GM18868 (cell line): ENCODE measurements at regions not wholly inside any gene's neighbourhood (a gene's known extent, or its start where the extent isn't known, plus 50 kb on each side); places are given as distances from the start of the nearest gene placed in this dataset.

ENCODE experiments used
- ATAC-seq: cut with Tn5 transposase; IDR thresholded peaks from one replicate; pipeline ENCODE4 v1.9.1; 2021; ENCODE audit warnings: mild to moderate bottlenecking, moderate library complexity; ENCODE audit not compliant: unreplicated experiment

DNA sequence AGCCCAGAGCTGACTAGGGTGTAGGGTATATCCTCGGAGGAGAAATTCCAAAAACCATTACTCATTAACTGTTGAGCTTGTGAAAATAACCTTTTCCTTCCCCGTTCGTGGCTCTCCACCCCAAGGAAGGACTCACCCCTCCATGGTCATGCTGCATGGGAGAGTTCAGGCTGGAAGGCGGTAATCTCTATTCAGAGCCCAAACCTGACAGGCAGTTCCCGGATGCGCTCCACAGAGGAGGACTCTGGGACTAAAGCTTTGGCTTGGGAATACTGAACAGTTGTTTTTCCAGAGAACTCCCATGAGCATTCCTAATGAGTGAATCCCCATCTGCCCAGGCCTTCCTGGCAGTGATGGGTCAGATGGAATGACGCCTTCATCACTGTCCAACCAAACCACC, 125.4 kb downstream of the BCOR start:
- ATAC-seq = no peak

DNA sequence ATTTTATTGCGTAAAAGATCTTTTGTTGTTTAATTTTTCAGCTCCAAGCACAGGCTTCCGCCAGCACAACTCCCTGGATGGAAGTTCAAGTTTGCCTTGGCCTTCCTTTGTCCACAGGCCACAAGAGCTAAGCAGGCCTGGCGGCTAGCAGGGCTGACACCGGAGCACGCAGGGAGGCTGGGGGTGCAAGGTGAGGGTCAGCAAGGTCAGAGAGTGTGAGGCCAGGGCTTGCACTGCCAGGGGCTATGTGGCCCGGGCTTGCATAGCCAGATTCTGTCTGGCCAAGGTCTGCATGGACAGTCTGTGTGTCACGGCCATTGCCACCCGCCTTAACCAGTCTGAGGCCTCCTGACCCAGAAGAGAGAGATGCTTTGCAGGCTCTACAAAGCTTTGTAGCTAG, 123.9 kb downstream of the BCOR start:
- ATAC-seq = no peak

- ATAC-seq = no peak
Measured at GRCh38 chrX:39974270-39974669, 123.5 kb downstream of the BCOR start.

DNA sequence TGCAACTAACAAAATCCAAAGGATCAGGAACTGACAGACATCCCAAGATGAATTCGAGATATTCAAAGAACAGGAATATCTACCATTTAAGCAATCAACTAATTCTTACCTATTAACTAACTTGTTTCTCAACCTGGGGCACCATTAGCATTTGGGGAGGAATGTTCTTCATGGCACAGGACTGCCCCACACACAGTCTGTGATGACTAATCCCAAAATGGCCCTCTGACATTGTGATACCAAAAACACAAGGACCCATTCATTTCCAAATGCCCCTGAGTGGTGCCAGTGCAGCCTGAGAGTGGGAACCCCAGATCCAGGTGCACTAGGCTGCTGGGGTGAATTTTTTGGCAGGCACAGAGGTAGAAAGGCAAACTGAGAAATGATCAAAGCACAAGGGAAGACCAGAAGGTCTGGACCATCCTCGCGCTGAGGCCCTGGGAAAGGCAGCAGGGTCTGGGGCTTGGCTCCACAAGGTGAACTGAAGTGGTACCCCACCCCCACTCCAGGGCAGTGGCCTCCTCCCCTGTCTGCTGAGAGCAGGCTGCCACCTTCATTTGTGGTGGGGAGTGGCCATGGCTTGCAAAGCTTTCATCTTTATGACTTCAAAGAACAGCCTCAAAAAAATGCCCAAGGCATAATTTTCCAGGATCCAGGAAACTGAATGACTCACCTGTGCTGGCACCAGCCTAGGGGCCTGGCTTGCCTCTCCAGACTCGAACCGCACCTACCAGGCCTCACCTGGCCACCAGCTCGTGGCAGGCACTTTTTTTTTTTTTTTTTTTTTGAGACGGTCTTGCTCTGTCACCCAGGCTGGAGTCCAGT, 122.4 kb downstream of the BCOR start:
- no peak for ATAC-seq

GRCh38 chrX:39981946-39982345, 115.8 kb downstream of the BCOR start:
- no peak for ATAC-seq

GRCh38 chrX:39982948-39983347, 114.8 kb downstream of the BCOR start:
- ATAC-seq = no peak

DNA sequence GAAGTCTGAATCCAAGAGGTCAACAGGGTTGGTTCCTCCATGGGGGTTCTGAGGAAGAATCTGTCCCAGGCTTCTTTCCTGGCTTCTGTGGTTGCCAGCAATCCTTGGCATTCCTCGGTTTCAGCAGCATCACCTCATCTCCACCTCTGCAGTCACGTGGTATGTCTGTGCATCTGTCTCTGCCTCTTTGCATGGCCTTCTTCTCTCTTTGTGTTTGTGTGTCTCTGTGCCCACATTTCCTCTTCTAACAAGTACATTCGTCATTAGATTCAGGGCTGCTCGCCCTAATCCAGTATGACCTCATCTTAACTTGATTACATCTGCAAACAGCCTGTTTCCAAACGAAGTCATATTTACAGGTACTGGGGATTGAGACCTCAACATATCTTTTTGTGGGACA, 114.0 kb downstream of the BCOR start:
- no peak for ATAC-seq

DNA sequence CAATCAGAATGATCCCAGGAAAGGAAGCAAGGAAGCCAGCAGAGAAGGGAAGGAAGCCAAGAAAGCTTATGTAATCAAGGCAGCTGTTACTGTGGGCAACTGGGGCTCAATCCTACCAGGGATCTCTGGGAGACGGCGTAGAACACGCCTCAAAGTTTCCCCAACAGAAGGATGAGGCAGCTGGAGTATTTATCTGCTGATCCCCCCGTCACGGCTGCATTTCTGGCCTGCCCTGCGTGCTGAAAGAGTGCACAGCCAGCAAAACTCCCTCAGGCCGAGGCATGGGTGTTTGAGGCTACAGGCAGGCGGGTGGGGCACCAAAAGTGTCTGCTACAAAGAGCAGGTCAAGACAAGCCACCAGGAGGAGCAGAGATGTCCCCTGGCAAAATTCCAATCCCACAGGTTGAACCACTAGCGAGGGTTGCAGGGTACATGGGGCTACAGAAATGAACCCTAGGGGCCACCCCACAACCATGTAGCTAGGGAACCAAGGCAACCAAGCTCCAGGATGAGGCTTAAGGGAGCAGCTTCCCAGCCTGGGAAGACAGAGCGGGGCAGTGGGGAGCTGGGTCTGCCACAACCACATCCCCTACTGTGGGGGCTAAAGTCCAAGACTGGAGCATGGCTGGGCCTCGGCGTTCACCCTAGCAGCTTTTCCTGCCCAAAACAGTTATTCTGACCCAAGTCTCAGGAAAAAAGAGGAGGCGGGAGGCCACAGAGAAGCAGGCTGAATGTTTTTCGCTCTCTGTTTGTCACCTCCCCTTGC, 113.4 kb downstream of the BCOR start:
- no peak for ATAC-seq

- ATAC-seq = no peak
Measured at GRCh38 chrX:39985071-39985470, 112.7 kb downstream of the BCOR start.

DNA sequence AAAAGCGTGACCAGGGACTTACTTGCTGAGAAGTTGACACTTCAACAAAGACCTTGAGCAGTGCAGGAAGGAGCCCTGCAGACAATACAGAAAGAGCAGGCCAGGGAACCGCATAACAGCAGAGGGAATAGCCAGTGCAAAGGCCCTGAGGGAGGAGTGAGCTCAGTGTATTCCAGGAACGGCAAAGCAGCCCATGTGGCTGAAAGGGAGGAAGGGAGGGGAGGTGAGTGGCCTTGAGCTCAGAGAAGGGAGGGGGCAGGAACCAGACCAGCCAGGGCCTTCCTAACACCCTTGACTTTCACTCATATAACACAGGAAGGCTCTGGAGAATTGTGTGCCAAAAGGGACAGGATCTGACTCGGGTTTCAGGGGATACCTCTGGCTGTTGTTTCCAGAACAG, 112.2 kb downstream of the BCOR start:
- no peak for ATAC-seq

- ATAC-seq = no peak
Measured at GRCh38 chrX:39988496-39988895, 109.3 kb downstream of the BCOR start.

DNA sequence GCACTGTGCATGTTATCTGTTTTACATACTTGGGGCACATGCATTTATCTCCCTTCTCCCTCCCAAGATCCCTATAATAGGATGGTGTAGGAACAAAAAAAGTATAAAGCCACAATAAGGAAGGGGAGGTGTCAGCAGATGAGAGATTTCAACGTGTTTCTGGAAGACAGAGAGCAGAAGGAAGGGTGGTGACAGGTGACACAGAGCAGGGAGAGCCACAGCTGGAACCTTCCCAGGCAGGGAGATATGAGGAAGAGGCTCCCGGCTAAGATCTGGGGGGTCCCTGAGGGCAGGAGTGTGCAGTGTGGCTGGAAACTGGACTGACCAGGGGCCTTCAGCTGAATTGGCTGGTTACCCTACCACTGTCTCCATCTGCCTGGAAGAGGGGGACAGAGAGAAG, 107.4 kb downstream of the BCOR start:
- ATAC-seq = no peak

DNA sequence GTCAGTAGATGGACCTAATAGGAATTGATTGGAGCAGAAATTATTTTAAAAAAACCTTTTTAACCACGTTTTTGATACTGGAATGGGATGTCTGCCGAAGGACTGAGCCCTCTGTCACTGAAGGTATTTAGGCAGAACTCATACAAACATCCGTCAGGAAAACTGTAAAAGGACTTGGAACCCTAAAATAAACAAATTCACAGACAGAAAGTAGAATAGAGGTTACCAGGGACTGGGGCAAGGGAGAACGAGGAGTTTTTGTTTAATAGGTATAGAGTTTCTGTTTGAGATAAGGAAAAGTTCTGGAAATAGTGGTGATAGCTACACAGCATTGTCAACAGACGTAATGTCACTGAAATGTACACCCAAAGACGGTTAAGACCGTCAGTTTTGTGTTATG, 105.5 kb downstream of the BCOR start:
- ATAC-seq = no peak

- ATAC-seq = no peak
Measured at GRCh38 chrX:39995457-39995856, 102.3 kb downstream of the BCOR start.

DNA sequence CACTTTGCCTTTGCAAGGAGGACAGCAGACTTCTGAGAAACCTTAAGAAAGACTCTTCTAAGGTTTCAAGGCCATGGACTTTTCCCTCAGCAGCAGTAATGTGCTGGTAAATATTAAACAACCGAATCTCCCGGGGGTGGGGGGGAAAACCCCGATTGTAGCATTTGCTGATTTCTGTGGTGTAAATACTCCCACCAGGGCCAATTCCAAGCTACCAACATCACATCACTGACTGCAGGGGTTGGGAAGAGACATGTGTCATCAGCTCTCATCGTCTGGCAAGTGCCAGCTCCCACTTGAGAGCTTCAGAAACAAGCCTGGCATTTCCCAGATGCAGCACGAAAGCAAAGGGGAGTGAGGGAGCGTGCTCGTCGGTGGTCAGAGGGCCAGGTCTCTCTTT, 101.2 kb downstream of the BCOR start:
- ATAC-seq = no peak

GRCh38 chrX:39998636-39999406, 98.9 kb downstream of the BCOR start:
- no peak for ATAC-seq
